ENCODE measurements at regions not wholly inside any gene's neighbourhood (a gene's known extent, or its start where the extent isn't known, plus 50 kb on each side); places are given as distances from the start of the nearest gene placed in this dataset.

DNA sequence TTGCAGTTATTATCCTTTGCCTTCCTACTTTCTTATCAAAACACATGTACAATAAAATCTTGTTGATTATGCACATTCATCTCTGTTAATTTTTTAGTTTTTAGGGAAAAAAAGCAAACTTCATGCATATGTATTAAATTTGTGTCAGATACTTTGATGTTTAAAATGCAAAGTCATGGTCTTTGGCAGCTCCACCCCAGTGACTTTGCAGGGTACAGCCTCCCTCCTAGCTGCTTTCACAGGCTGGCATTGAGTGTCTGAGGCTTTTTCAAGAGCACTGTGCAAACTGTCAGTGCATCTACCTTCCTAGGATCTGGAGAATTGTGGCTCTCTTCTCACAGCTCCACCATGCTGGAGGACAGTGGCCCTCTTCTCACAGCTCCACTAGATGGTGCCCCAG is 1988.1 kb upstream of the PCDH20 start:
- TF ChIP-seq, protein P1, sequence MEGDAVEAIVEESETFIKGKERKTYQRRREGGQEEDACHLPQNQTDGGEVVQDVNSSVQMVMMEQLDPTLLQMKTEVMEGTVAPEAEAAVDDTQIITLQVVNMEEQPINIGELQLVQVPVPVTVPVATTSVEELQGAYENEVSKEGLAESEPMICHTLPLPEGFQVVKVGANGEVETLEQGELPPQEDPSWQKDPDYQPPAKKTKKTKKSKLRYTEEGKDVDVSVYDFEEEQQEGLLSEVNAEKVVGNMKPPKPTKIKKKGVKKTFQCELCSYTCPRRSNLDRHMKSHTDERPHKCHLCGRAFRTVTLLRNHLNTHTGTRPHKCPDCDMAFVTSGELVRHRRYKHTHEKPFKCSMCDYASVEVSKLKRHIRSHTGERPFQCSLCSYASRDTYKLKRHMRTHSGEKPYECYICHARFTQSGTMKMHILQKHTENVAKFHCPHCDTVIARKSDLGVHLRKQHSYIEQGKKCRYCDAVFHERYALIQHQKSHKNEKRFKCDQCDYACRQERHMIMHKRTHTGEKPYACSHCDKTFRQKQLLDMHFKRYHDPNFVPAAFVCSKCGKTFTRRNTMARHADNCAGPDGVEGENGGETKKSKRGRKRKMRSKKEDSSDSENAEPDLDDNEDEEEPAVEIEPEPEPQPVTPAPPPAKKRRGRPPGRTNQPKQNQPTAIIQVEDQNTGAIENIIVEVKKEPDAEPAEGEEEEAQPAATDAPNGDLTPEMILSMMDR (IDR thresholded peaks at IDR 0.05; ENCODE audit: extremely low read depth, missing control alignments), result no peak
- DNase-seq (ENCODE audit: low spot score), result no peak

DNA sequence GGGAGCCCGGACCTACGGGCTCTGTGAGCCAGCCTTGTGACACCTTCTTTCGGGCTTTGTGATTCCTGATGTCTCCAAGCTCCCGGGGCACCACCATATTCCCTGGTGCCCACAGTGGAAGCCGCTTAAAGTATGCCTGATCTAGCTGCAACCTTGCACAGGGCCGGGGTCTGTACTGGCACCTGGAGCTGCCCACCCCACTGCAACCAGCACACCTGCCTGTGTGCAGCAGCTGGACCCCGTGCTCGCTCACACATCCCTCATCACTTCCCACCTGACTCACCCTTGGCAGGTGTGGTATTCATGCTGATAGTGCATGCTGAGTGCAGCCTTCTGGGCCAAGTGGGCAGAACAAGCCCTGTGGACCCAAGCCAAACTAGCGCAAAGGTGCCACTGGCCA is 1981.1 kb upstream of the PCDH20 start:
- no peak for DNase-seq (ENCODE audit: low spot score)
- TF ChIP-seq, protein P1 (IDR thresholded peaks at IDR 0.05; ENCODE audit: extremely low read depth, missing control alignments), result no peak

DNA sequence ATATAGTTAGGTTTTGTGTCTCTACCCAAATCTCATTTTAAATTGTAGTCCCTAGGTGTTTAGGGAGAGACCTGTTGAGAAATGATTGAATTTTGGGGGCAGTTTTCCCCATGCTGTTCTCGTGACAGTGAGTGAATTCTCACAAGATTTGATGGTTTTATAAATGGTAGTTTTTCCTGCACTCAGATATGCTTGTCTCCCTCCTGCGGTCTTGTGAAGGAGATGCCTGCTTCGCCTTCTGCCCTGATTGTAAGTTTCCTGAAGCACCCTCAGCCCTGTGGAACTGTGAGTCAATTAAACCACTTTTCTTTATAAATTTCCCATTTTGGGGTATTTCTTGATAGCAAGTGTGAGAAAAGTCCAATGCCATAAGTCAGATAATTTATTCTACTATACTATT is 1977.5 kb upstream of the PCDH20 start:
- DNase-seq (ENCODE audit: low spot score), result no peak
- TF ChIP-seq, protein P1 (IDR thresholded peaks at IDR 0.05; ENCODE audit: extremely low read depth, missing control alignments), result no peak

DNA sequence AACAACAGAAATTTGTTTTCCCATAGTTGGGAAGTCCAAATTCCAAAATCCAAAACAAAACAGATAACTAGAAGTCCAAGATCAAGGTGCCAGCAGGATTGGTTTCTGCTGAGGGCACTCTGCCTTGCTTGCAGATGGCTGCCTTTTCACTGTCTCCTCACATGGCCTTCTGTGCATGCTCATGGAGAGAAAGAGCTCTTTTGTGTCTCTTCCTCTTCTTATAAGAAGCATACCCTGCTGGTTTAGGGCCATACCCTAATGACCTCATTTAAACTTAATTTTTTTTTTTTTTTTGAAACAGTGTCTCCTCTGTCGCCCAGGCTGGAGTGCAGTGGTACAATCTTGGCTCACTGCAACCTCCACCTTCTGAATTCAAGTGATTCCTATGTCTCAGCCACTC is 1974.1 kb upstream of the PCDH20 start:
- no peak for DNase-seq (ENCODE audit: low spot score)
- TF ChIP-seq, protein P1 (IDR thresholded peaks at IDR 0.05; ENCODE audit: extremely low read depth, missing control alignments), result no peak

DNA sequence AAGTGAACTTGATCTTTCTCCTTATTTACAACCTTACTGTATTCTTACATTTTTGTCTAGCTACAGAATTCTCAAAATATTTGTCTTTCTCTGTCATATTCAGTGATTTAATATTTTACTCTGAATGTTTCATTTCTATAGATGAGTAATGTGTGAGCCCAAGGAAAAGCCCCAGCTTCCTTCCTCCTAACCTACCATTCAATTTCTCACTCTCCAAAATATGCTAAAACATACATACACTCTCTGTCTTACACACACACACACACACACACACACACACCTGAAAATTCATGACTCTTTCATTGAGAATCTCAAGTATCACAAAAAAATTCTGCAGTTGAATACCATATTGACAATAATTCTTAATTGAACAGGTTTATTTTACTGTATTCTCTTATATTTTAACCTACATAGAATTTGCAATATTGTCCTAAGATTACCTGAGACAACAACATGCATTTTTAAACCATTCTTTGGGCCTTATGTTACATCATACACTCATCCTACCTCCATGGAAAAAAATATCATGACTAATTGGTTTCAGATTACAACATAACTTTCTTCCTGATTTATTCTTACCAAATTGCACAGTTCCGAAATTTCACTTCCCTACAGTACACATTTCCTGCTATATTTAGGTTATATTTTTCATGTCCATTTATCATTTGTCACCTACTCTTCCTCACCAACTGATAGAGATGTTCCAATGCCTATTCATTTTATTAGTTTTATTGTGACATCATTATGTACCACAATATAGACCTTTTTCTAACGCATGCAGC is 1965.6 kb upstream of the PCDH20 start:
- TF ChIP-seq, protein P1 (IDR thresholded peaks at IDR 0.05; ENCODE audit: extremely low read depth, missing control alignments), result no peak
- no peak for DNase-seq (ENCODE audit: low spot score)

DNA sequence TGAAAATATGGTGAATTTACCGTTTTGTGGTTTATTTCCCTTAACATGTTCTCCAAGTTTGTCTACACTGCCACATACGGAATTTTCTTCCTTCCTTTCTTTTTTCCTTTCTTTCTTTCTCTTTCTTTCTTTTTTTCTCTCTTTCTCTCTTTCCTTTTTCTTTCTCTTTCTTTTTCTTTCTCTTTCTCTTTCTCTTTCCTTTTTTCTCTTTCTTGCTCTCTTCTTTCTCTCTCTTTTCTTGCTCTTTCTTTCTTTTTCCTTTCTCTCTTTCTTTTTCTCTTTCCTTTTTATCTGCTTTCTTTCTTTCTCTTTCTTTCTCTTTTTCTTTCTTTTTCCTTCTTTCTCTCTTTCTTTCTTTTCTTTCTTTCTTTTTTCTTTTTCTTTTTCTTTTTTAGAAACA is 1962.3 kb upstream of the PCDH20 start:
- TF ChIP-seq, protein P1 (IDR thresholded peaks at IDR 0.05; ENCODE audit: extremely low read depth, missing control alignments), result no peak
- DNase-seq (ENCODE audit: low spot score), result no peak

DNA sequence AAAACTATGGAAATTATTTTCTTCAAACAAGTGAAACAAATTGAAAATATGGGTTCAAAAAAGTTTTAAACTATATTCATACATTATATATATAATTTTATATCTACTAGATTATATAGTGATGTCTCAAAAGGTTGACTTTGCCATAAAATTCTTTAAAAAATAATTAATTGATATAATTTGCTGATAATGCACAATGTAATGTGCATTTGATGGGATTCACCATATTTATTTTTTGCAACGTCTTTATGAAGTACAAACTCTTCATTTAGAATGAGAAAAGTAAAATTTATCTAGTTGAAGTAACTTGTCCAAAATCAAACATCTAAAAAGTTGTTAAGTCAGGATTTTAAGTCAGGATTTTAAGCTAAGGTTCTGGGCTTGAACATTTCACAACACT is 1954.5 kb upstream of the PCDH20 start:
- no peak for DNase-seq (ENCODE audit: low spot score)

More for the DNA sequence above, 1954.5 kb upstream of the PCDH20 start:
- TF ChIP-seq, protein P1 (IDR thresholded peaks at IDR 0.05; ENCODE audit: extremely low read depth, missing control alignments), result no peak
